IMR-90 (cell line): ENCODE measurements at regions not wholly inside any gene's neighbourhood (a gene's known extent, or its start where the extent isn't known, plus 50 kb on each side); places are given as distances from the start of the nearest gene placed in this dataset.

Source experiments
- ATAC-seq: fragments of 200-7000 bp; cut with Tn5 transposase; 2 replicates; pipeline ENCODE4 v1.9.1; 2020; ENCODE audit warnings: low read depth, mild to moderate bottlenecking, moderate library complexity
- BruUV-seq: library from RNA; stranded (reverse); fragments of 400-500 nt; replicated peaks from 2 replicates; lab custom pipeline; 2021; lab: Mats Ljungman, UMichigan
- CTCF ChIA-PET: fragments of 300-600 bp; formaldehyde crosslinking; extraction: SDS; loops from one replicate; lab custom pipeline; 2021; ENCODE audit warnings: antibody characterized with exemption; lab: Yijun Ruan, JAX
- POLR2A ChIA-PET: fragments of 300-600 bp; sonication (Branson Sonifier 250); formaldehyde crosslinking; loops from one replicate; lab custom pipeline; 2022; ENCODE audit warnings: antibody characterized with exemption; ENCODE audit not compliant: unreplicated experiment; lab: Charles Lee
- DNase-seq: peaks from one replicate; pipeline ENCODE4 v3.0.0; 2013
- H2AFZ ChIP-seq: replicated peaks from 2 replicates; pipeline ENCODE3; 2013; ENCODE audit warnings: low read length, mild to moderate bottlenecking; ENCODE audit not compliant: poor library complexity
- H2AK5ac ChIP-seq: 2 replicates; pipeline ENCODE4 v1.6.1; 2013; ENCODE audit warnings: low read depth, low read length, inconsistent platforms
- H2AK9ac ChIP-seq: replicated peaks from 2 replicates; pipeline ENCODE3; 2013; ENCODE audit warnings: mild to moderate bottlenecking, low read depth, low read length, moderate library complexity; ENCODE audit not compliant: poor library complexity
- H2BK120ac ChIP-seq: 2 replicates; pipeline ENCODE4 v1.6.1; 2013; ENCODE audit warnings: low read depth, low read length, inconsistent platforms
- H2BK15ac ChIP-seq: 3 replicates; pipeline ENCODE4 v1.6.1; 2013; ENCODE audit warnings: low read depth, low read length, inconsistent platforms
- H2BK20ac ChIP-seq: 2 replicates; pipeline ENCODE4 v1.6.1; 2013; ENCODE audit warnings: low read depth, mild to moderate bottlenecking, inconsistent platforms, low read length, moderate library complexity
- H2BK5ac ChIP-seq: 2 replicates; pipeline ENCODE4 v1.6.1; 2013; ENCODE audit warnings: mild to moderate bottlenecking, low read depth, low read length, inconsistent platforms; ENCODE audit not compliant: poor library complexity, severe bottlenecking
- H3K14ac ChIP-seq: replicated peaks from 2 replicates; pipeline ENCODE4 v1.6.1; 2013; ENCODE audit warnings: low read depth, low read length, inconsistent platforms
- H3K18ac ChIP-seq: 2 replicates; pipeline ENCODE4 v1.6.1; 2013; ENCODE audit warnings: low read depth, low read length, control low read depth
- H3K23ac ChIP-seq: 2 replicates; pipeline ENCODE4 v1.6.1; 2013; ENCODE audit warnings: low read depth, low read length, inconsistent platforms
- H3K27ac ChIP-seq: 2 replicates; pipeline ENCODE4 v1.5.1; 2013; ENCODE audit warnings: mild to moderate bottlenecking, control low read depth, low read length; ENCODE audit not compliant: insufficient read depth
- H3K27me3 ChIP-seq: 2 replicates; pipeline ENCODE4 v1.6.1; 2013; ENCODE audit warnings: low read length; ENCODE audit not compliant: control insufficient read depth, insufficient read depth
- H3K36me3 ChIP-seq: 2 replicates; pipeline ENCODE4 v1.6.1; 2013; ENCODE audit warnings: low read length, mixed read lengths; ENCODE audit not compliant: control insufficient read depth, insufficient read depth
- H3K4ac ChIP-seq: 2 replicates; pipeline ENCODE4 v1.6.1; 2013; ENCODE audit warnings: low read depth, low read length, inconsistent platforms
- H3K4me1 ChIP-seq: 2 replicates; pipeline ENCODE4 v1.6.1; 2013; ENCODE audit warnings: low read length, mixed read lengths; ENCODE audit not compliant: control insufficient read depth, insufficient read depth
- H3K4me2 ChIP-seq: 2 replicates; pipeline ENCODE4 v1.6.1; 2013; ENCODE audit warnings: low read depth, mild to moderate bottlenecking, control low read depth, low read length, moderate library complexity
- H3K4me3 ChIP-seq: 2 replicates; pipeline ENCODE4 v1.5.1; 2013; ENCODE audit warnings: low read depth, mild to moderate bottlenecking, control low read depth, low read length, moderate library complexity; ENCODE audit not compliant: insufficient read depth
- H3K56ac ChIP-seq: 2 replicates; pipeline ENCODE4 v1.6.1; 2013; ENCODE audit warnings: low read length, inconsistent platforms; ENCODE audit not compliant: insufficient read depth; ENCODE audit errors: extremely low read depth
- H3K79me1 ChIP-seq, 2 experiments: 2 replicates each; pipeline ENCODE4 v1.6.1; 2013; ENCODE audit warnings: low read length in 2 of 2, inconsistent platforms in 1 of 2, low read depth in 1 of 2
- H3K9ac ChIP-seq: 2 replicates; pipeline ENCODE4 v1.6.1; 2013; ENCODE audit warnings: low read depth, low read length, control low read depth
- H3K9me1 ChIP-seq: 2 replicates; pipeline ENCODE4 v1.6.1; 2013; ENCODE audit warnings: low read length, inconsistent platforms; ENCODE audit not compliant: insufficient read depth
- H3K9me3 ChIP-seq: 2 replicates; pipeline ENCODE4 v1.6.1; 2013; ENCODE audit warnings: low read length; ENCODE audit not compliant: control insufficient read depth, insufficient read depth
- H4K20me1 ChIP-seq: 2 replicates; pipeline ENCODE4 v1.6.1; 2013; ENCODE audit warnings: low read length, inconsistent platforms; ENCODE audit not compliant: insufficient read depth
- H4K5ac ChIP-seq: 2 replicates; pipeline ENCODE4 v1.6.1; 2013; ENCODE audit warnings: mild to moderate bottlenecking, low read depth, low read length, control low read depth
- H4K8ac ChIP-seq, 2 experiments: 2 replicates each; pipeline ENCODE4 v1.6.1; 2013; ENCODE audit warnings: low read depth in 2 of 2, low read length in 2 of 2, control low read depth in 1 of 2, inconsistent platforms in 1 of 2
- H4K91ac ChIP-seq: 2 replicates; pipeline ENCODE4 v1.6.1; 2013; ENCODE audit warnings: low read depth, low read length, inconsistent platforms; ENCODE audit not compliant: insufficient read depth
- BHLHE40 ChIP-seq: fragments of 150-350 bp; IDR thresholded peaks from 2 replicates; pipeline ENCODE4 v1.6.1; 2016; ENCODE audit warnings: mild to moderate bottlenecking, low read depth, low read length
- CEBPB ChIP-seq: IDR thresholded peaks from 2 replicates; pipeline ENCODE4 v1.6.1; 2012; ENCODE audit warnings: low read depth, low read length, improper control_type of control experiment
- FOS ChIP-seq: fragments of 150-350 bp; IDR thresholded peaks from 2 replicates; pipeline ENCODE4 v1.6.1; 2016; ENCODE audit warnings: low read depth, low read length
- MAFK ChIP-seq: IDR thresholded peaks from 2 replicates; pipeline ENCODE4 v1.6.1; 2012; ENCODE audit warnings: low read depth, low read length, improper control_type of control experiment
- MAZ ChIP-seq: IDR thresholded peaks from 2 replicates; pipeline ENCODE4 v1.6.1; 2012; ENCODE audit warnings: low read depth, mild to moderate bottlenecking, low read length, improper control_type of control experiment, moderate library complexity, borderline replicate concordance
- MXI1 ChIP-seq: IDR thresholded peaks from 2 replicates; pipeline ENCODE4 v1.6.1; 2012; ENCODE audit warnings: low read depth, mild to moderate bottlenecking, low read length, moderate library complexity, borderline replicate concordance
- NFE2L2 ChIP-seq: fragments of 150-350 bp; IDR thresholded peaks from 2 replicates; pipeline ENCODE4 v1.6.1; 2016; ENCODE audit warnings: low read depth, mild to moderate bottlenecking, low read length
- POLR2A ChIP-seq: IDR thresholded peaks from 2 replicates; pipeline ENCODE4 v1.6.1; 2012; ENCODE audit warnings: mild to moderate bottlenecking, low read depth, low read length
- RAD21 ChIP-seq: IDR thresholded peaks from 2 replicates; pipeline ENCODE4 v1.6.1; 2012; ENCODE audit warnings: low read length, improper control_type of control experiment
- RFX5 ChIP-seq: IDR thresholded peaks from 2 replicates; pipeline ENCODE4 v1.8.0; 2012; ENCODE audit warnings: low read depth, mild to moderate bottlenecking, low read length, moderate library complexity
- USF2 ChIP-seq: fragments of 150-350 bp; IDR thresholded peaks from 2 replicates; pipeline ENCODE4 v1.6.1; 2017; ENCODE audit warnings: mild to moderate bottlenecking, antibody characterized with exemption, low read length, low read depth
- WGBS, 2 experiments: methylation state at CpG; one replicate each; pipeline versions ENCODE4 v1.1.5 to v1.1.7; 2013; ENCODE audit warnings: missing lambda C conversion rate in 2 of 2; ENCODE audit not compliant: insufficient read length in 1 of 2; ENCODE audit errors: extremely low coverage in 2 of 2; 5-methylcytosine and 5-hydroxymethylcytosine counted together
- dilution Hi-C: fragments of 300-500 bp; cut with HindIII; formaldehyde crosslinking; loops from one replicate; pipeline ENCODE4 v1.14.3; 2018; ENCODE audit warnings: low sequenced_read_pairs; ENCODE audit not compliant: unreplicated experiment
- in situ Hi-C: fragments of 300-500 bp; cut with MboI; formaldehyde crosslinking; loops from 3 replicates; pipeline ENCODE4 v1.14.3; 2019; ENCODE audit warnings: low sequenced_read_pairs, inconsistent platforms, mixed read lengths
- intact Hi-C: fragments of 100-400 bp; cut with micrococcal nuclease; formaldehyde crosslinking; loops from 2 replicates; pipeline ENCODE4 v1.10.0; 2022
- TF ChIP-seq, protein P1 (sequence below): conservative IDR thresholded peaks from 2 replicates; pipeline ENCODE4 v1.5.1; 2012; ENCODE audit warnings: mild to moderate bottlenecking, low read depth, low read length, improper control_type of control experiment
- TF ChIP-seq, protein P2 (sequence below): fragments of 150-350 bp; IDR thresholded peaks from 2 replicates; pipeline ENCODE4 v1.6.1; 2016; ENCODE audit warnings: low read depth, mild to moderate bottlenecking, low read length, moderate library complexity, borderline replicate concordance

DNA sequence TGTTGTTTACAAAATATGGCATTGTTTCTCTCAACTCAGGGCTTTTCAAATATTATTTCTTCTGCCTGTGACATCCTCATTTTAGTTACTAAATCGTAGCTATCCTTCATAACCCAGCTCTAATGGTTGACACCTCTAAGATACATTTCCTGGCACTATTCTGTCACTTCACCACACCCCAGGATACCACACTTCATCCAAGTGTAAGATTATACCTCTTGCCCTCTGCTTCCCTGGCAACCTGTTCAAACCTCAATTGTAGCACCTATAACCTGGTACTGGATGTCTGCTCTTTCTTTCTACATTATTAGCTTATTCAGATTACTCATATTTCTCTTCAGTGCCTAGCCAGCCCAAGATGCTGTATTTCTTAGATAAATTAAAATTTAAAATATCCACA is 175.7 kb upstream of the SPIN4 start:
- no peak overlapping the region for H2BK5ac ChIP-seq
- in situ Hi-C loops: no loop called here
- H3K9ac ChIP-seq: no peak overlapping the region
- no peaks in the 10 kb centered on the region for H3K4me1 ChIP-seq
- intact Hi-C loops: no loop called here
- H4K5ac ChIP-seq: no peak overlapping the region
- no peaks in the 10 kb centered on the region for H3K27me3 ChIP-seq
- no peaks in the 10 kb centered on the region for H4K20me1 ChIP-seq
- no peak overlapping the region for H3K4me3 ChIP-seq
- ATAC-seq (no peak), DNase-seq (no peak)
- H3K79me1 ChIP-seq: no peaks in the 10 kb centered on the region; a peak in 1 of 4 replicates
- no peak overlapping the region for H3K4ac ChIP-seq
- no peaks in the 10 kb centered on the region for H3K9me1 ChIP-seq
- dilution Hi-C loops: no loop called here
- no peaks in the 10 kb centered on the region for H3K36me3 ChIP-seq
- H4K8ac ChIP-seq: no peak overlapping the region
- POLR2A ChIA-PET: no interaction called here
- WGBS, 2 experiments: no CpG with 5 or more reads among the region's 1 CpG
- no peak overlapping the region for H3K56ac ChIP-seq
- no peak overlapping the region for H2AK9ac ChIP-seq
- H3K9me3 ChIP-seq: no peaks in the 10 kb centered on the region; the same call in 1 of the 2 replicates
- H3K23ac ChIP-seq: no peak overlapping the region
- no peak overlapping the region for H3K27ac ChIP-seq
- H3K14ac ChIP-seq: no peak overlapping the region
- H3K4me2 ChIP-seq: no peak overlapping the region
- H4K91ac ChIP-seq: no peak overlapping the region
- no TSS peak for BruUV-seq
- H2BK20ac ChIP-seq: no peak overlapping the region
- H2BK120ac ChIP-seq: no peak overlapping the region
- CTCF ChIA-PET: no interaction called here
- no peak overlapping the region for H3K18ac ChIP-seq
- H2AK5ac ChIP-seq: no peak overlapping the region
- no peak overlapping the region for H2AFZ ChIP-seq
- no peak for TF ChIP-seq CEBPB
- TF ChIP-seq MAFK: no peak
- no peak for TF ChIP-seq RAD21
- no peak for TF ChIP-seq POLR2A
- TF ChIP-seq, protein P1, sequence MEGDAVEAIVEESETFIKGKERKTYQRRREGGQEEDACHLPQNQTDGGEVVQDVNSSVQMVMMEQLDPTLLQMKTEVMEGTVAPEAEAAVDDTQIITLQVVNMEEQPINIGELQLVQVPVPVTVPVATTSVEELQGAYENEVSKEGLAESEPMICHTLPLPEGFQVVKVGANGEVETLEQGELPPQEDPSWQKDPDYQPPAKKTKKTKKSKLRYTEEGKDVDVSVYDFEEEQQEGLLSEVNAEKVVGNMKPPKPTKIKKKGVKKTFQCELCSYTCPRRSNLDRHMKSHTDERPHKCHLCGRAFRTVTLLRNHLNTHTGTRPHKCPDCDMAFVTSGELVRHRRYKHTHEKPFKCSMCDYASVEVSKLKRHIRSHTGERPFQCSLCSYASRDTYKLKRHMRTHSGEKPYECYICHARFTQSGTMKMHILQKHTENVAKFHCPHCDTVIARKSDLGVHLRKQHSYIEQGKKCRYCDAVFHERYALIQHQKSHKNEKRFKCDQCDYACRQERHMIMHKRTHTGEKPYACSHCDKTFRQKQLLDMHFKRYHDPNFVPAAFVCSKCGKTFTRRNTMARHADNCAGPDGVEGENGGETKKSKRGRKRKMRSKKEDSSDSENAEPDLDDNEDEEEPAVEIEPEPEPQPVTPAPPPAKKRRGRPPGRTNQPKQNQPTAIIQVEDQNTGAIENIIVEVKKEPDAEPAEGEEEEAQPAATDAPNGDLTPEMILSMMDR: no peak
- no peak for TF ChIP-seq BHLHE40
- no peak for TF ChIP-seq MAZ
- no peak for TF ChIP-seq RFX5
- TF ChIP-seq MXI1: no peak
- TF ChIP-seq NFE2L2: no peak
- TF ChIP-seq, protein P2, sequence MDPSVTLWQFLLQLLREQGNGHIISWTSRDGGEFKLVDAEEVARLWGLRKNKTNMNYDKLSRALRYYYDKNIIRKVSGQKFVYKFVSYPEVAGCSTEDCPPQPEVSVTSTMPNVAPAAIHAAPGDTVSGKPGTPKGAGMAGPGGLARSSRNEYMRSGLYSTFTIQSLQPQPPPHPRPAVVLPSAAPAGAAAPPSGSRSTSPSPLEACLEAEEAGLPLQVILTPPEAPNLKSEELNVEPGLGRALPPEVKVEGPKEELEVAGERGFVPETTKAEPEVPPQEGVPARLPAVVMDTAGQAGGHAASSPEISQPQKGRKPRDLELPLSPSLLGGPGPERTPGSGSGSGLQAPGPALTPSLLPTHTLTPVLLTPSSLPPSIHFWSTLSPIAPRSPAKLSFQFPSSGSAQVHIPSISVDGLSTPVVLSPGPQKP: no peak
- TF ChIP-seq FOS: no peak
- TF ChIP-seq USF2: no peak
- no peak overlapping the region for H2BK15ac ChIP-seq
